Astrocyte of the spinal cord (primary cell): ENCODE measurements at regions not wholly inside any gene's neighbourhood (a gene's known extent, or its start where the extent isn't known, plus 50 kb on each side); places are given as distances from the start of the nearest gene placed in this dataset.

Source experiments
- DNase-seq: peaks from one replicate; pipeline ENCODE4 v3.0.0; 2011; ENCODE audit warnings: low read depth, low spot score
- H3K4me3 ChIP-seq: 2 replicates; pipeline ENCODE4 v1.5.1; 2011; ENCODE audit warnings: low read depth, mild to moderate bottlenecking, low read length, moderate library complexity
- in situ Hi-C: cut with HindIII; loops from 2 replicates; pipeline ENCODE4 v1.10.0; 2017; ENCODE audit warnings: low sequenced_read_pairs
- TF ChIP-seq, protein P1 (sequence below): IDR thresholded peaks from 2 replicates; pipeline ENCODE4 v1.5.1; 2012; ENCODE audit warnings: low read depth, mild to moderate bottlenecking, low read length, inconsistent platforms

DNA sequence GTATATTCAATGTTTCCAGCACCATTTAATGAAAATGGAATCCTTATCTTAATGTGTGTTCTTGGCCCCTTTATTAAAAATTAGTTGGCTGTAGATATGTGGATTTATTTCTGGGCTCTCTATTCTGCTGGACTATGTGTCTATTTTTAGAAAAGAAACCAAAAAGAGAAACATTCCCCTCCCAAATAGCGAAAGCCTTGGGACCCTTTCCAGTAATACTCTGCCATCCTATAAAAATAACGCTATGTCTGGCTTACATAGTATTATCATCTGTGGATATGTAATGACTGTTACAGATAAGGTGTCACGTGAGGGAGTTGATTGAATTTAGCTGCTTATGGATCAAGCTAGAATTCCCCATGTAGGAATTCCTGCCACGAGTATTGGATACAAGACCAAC is 279.3 kb upstream of the KIF2B start:
- in situ Hi-C loops, result no loop called here

DNA sequence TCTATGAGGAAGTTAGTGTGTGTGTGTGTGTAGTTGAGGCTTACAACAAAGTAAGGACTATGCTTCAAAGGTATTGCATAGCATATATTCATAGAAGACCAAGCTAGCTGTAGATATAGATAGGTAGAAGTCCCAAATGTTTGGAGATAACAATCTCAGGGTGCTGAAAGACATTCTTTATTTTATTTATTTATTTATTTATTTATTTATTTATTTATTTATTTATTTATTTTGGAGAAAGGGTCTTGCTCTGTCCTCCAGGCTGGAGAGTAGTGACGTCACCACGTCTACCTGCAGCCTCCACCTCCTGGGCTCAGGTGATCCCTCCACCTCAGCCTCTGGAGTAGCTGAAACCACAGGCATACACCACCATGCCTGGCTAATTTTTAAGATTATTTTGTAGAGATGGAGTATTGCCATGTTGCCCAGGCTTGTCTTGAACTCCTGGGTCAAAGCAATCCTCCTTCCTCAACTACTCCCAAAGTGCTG is 284.6 kb upstream of the KIF2B start:
- no peak for DNase-seq
- TF ChIP-seq, protein P1, sequence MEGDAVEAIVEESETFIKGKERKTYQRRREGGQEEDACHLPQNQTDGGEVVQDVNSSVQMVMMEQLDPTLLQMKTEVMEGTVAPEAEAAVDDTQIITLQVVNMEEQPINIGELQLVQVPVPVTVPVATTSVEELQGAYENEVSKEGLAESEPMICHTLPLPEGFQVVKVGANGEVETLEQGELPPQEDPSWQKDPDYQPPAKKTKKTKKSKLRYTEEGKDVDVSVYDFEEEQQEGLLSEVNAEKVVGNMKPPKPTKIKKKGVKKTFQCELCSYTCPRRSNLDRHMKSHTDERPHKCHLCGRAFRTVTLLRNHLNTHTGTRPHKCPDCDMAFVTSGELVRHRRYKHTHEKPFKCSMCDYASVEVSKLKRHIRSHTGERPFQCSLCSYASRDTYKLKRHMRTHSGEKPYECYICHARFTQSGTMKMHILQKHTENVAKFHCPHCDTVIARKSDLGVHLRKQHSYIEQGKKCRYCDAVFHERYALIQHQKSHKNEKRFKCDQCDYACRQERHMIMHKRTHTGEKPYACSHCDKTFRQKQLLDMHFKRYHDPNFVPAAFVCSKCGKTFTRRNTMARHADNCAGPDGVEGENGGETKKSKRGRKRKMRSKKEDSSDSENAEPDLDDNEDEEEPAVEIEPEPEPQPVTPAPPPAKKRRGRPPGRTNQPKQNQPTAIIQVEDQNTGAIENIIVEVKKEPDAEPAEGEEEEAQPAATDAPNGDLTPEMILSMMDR, result no peak
- in situ Hi-C loops, result no loop called here

More for the DNA sequence above, 279.3 kb upstream of the KIF2B start:
- H3K4me3 ChIP-seq, result no peak overlapping the region
- no peak for DNase-seq
- TF ChIP-seq, protein P1, result no peak

DNA sequence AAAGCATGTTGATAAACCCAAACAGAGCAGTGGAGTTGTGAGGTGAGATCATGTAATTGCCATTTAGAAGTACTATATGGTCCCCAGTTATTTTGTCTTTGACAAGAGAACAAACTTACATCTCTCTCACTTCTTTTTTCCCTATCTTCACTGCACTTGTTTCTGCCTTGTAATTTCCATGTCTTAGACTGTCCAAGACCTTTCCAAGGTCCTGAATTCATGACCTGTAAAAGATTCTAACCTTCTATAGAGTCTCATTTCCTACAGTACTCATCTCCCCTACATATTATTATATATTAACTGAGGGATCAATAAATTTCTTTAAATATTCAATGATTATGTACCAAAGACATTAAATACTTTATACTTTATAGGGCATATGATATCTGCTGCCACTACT is 295.3 kb upstream of the KIF2B start:
- in situ Hi-C loops, result no loop called here
- TF ChIP-seq, protein P1, result no peak
- DNase-seq, result no peak
- no peak overlapping the region for H3K4me3 ChIP-seq

More for the DNA sequence above, 284.6 kb upstream of the KIF2B start:
- no peak overlapping the region for H3K4me3 ChIP-seq

DNA sequence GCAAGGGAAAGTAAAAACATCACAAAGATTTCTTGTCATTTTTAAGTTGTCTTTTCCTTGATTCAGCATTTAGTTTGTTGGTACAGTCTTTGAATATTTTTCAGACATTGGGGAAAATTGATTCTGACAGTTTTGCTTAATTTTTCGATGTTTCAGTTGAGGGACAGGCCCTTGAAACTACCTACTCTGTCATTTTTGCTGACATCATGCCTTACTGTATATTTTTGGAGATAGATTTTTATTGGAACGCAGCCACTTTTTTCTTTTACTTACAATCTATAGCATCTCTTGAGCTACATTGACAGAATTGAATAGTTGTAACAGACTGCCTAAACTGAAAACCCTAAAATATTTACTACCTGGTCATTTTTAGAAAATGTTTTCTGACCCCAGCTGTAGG is 297.1 kb upstream of the KIF2B start:
- no peak for DNase-seq
- in situ Hi-C loops, result no loop called here
- TF ChIP-seq, protein P1, result no peak
- no peak overlapping the region for H3K4me3 ChIP-seq

DNA sequence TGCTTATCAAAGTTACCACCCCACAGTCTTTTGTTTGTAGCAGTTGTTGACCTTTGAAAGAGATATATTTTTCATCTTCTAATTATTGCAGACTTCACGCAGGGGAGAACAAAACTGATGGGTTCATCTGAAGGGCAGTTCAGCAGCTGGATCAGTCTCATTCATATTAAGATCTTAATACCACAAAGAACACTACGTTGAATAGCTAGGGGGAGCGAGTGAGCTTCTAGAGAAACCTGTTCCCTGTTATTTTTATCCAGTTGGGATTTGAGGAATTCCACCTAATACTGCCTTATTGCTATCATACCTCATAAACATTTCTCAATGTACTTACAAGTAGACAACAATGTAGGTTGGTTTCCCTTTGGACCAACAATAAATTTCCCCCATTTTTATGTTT is 306.1 kb upstream of the KIF2B start:
- no peak overlapping the region for H3K4me3 ChIP-seq
- in situ Hi-C loops, result no loop called here
- TF ChIP-seq, protein P1, result peak; percentile 33
- peak; percentile 26 for DNase-seq

DNA sequence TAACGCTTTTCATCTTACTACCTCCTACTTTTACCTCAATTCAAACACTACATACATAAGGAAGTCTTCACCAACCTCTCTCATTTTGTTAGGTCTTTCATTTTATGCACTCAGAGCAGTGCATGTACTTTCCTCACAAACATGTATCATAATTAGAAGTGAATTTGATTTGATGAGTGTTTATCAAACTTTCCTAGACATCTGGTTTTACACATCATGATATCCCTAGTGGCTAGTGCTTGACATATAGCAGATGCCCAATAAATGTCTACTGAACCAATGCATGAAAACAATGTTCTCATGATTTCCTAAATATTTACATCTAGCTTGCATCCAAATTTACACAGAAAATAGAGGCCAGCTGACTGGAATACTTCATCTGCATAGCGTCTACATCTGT is 323.4 kb upstream of the KIF2B start:
- TF ChIP-seq, protein P1, result no peak
- DNase-seq, result no peak
- no peak overlapping the region for H3K4me3 ChIP-seq
- in situ Hi-C loops, result no loop called here

DNA sequence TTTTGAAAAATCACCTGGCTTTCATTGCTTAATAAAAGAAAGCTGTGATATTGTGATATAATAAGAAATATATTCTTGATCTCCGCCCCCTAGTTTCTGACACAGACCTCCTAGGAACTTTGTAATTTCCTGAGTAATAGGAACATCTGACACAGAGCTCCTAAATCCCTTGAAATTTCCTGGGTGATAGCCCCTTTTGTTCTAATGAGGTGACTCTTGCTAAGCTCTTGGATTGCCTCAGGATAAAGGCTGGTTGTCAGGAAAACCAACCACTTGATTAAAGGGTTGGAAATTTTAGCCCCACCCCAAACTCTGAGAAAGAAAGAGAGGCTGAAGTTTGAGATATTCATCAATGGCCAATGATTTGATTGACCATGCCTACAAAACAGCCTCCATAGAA is 326.4 kb upstream of the KIF2B start:
- in situ Hi-C loops, result no loop called here
- TF ChIP-seq, protein P1, result no peak
- DNase-seq, result no peak
- H3K4me3 ChIP-seq, result no peak overlapping the region
